ENCODE measurements at regions not wholly inside any gene's neighbourhood (a gene's known extent, or its start where the extent isn't known, plus 50 kb on each side); places are given as distances from the start of the nearest gene placed in this dataset.

- Histone ChIP-seq H3K4me3 (no peak overlapping the region), H3K27ac (no peak overlapping the region), H3K4me1 (no peaks in the 10 kb centered on the region), H3K36me3 (no peaks in the 10 kb centered on the region), H3K27me3 (peaks cover 0 to 42% of the 10 kb centered on the region in 2 donors), H3K9me3 (peaks cover 14 to 30% of the 10 kb centered on the region in 2 donors)
- TF ChIP-seq, protein P1, sequence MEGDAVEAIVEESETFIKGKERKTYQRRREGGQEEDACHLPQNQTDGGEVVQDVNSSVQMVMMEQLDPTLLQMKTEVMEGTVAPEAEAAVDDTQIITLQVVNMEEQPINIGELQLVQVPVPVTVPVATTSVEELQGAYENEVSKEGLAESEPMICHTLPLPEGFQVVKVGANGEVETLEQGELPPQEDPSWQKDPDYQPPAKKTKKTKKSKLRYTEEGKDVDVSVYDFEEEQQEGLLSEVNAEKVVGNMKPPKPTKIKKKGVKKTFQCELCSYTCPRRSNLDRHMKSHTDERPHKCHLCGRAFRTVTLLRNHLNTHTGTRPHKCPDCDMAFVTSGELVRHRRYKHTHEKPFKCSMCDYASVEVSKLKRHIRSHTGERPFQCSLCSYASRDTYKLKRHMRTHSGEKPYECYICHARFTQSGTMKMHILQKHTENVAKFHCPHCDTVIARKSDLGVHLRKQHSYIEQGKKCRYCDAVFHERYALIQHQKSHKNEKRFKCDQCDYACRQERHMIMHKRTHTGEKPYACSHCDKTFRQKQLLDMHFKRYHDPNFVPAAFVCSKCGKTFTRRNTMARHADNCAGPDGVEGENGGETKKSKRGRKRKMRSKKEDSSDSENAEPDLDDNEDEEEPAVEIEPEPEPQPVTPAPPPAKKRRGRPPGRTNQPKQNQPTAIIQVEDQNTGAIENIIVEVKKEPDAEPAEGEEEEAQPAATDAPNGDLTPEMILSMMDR (IDR thresholded peaks at IDR 0.05): no peak
- TF ChIP-seq POLR2AphosphoS5 (IDR thresholded peaks at IDR 0.05) (no peak), POLR2A (IDR thresholded peaks at IDR 0.05) (no peak)
- intact Hi-C loops (cut with DNase I; ENCODE audit: low total_unique reads): no loop called here
- DNase-seq (ENCODE audit: low spot score in 2 of 2): no peak
Observed at GRCh38 chrX:39506131-39506530, 591.6 kb downstream of the BCOR start.

GRCh38 chrX:39507034-39507433 is 590.7 kb downstream of the BCOR start:
- TF ChIP-seq, protein P1 (IDR thresholded peaks at IDR 0.05): no peak
- TF ChIP-seq POLR2AphosphoS5 (IDR thresholded peaks at IDR 0.05) (no peak), POLR2A (IDR thresholded peaks at IDR 0.05) (no peak)
- Histone ChIP-seq H3K4me3 (no peak overlapping the region), H3K9me3 (peaks cover 14 to 30% of the 10 kb centered on the region in 2 donors), H3K36me3 (no peaks in the 10 kb centered on the region), H3K4me1 (no peaks in the 10 kb centered on the region), H3K27me3 (peaks cover 0 to 38% of the 10 kb centered on the region in 2 donors), H3K27ac (no peak overlapping the region)
- intact Hi-C loops (cut with DNase I; ENCODE audit: low total_unique reads): no loop called here
- no peak for DNase-seq (ENCODE audit: low spot score in 2 of 2)

GRCh38 chrX:39507617-39508299 is 590.0 kb downstream of the BCOR start:
- Histone ChIP-seq H3K36me3 (no peaks in the 10 kb centered on the region), H3K27me3 (peaks cover 0 to 42% of the 10 kb centered on the region in 2 donors), H3K9me3 (peaks cover 14 to 35% of the 10 kb centered on the region in 2 donors), H3K4me3 (no peak overlapping the region), H3K4me1 (no peaks in the 10 kb centered on the region), H3K27ac (no peak overlapping the region)
- no peak for DNase-seq (ENCODE audit: low spot score in 2 of 2)
- no peak for TF ChIP-seq POLR2AphosphoS5 (IDR thresholded peaks at IDR 0.05)
- TF ChIP-seq, protein P1 (IDR thresholded peaks at IDR 0.05): no peak
- TF ChIP-seq POLR2A (IDR thresholded peaks at IDR 0.05): no peak
- intact Hi-C loops (cut with DNase I; ENCODE audit: low total_unique reads): no loop called here

- Histone ChIP-seq H3K27ac (no peak overlapping the region), H3K9me3 (peaks cover 14 to 39% of the 10 kb centered on the region in 2 donors), H3K36me3 (no peaks in the 10 kb centered on the region), H3K4me1 (no peaks in the 10 kb centered on the region), H3K4me3 (no peak overlapping the region), H3K27me3 (peaks cover 0 to 42% of the 10 kb centered on the region in 2 donors)
- TF ChIP-seq, protein P1 (IDR thresholded peaks at IDR 0.05): no peak
- TF ChIP-seq POLR2AphosphoS5 (IDR thresholded peaks at IDR 0.05) (no peak), POLR2A (IDR thresholded peaks at IDR 0.05) (no peak)
- intact Hi-C loops (cut with DNase I; ENCODE audit: low total_unique reads): no loop called here
- no peak for DNase-seq (ENCODE audit: low spot score in 2 of 2)
Observed at GRCh38 chrX:39508300-39508692, 589.5 kb downstream of the BCOR start.

GRCh38 chrX:39509157-39509556 is 588.6 kb downstream of the BCOR start:
- H3K27me3 ChIP-seq: peaks cover 0 to 48% of the 10 kb centered on the region in 2 donors
- DNase-seq (ENCODE audit: low spot score in 2 of 2): no peak
- intact Hi-C loops (cut with DNase I; ENCODE audit: low total_unique reads): no loop called here
- TF ChIP-seq, protein P1 (IDR thresholded peaks at IDR 0.05): no peak
- TF ChIP-seq POLR2A (IDR thresholded peaks at IDR 0.05) (no peak), POLR2AphosphoS5 (IDR thresholded peaks at IDR 0.05) (no peak)
- H3K4me1 ChIP-seq: no peaks in the 10 kb centered on the region
- H3K36me3 ChIP-seq: no peaks in the 10 kb centered on the region
- no peak overlapping the region for H3K4me3 ChIP-seq
- no peak overlapping the region for H3K27ac ChIP-seq
- H3K9me3 ChIP-seq: peaks cover 14 to 39% of the 10 kb centered on the region in 2 donors
